HEK293 (cell line): ENCODE measurements at regions not wholly inside any gene's neighbourhood (a gene's known extent, or its start where the extent isn't known, plus 50 kb on each side); places are given as distances from the start of the nearest gene placed in this dataset.
A peak's percentile ranks its signal among the peaks of the same experiment; 100 is the strongest.

Source experiments
- CTCF ChIA-PET: fragments of 350-600 bp; formaldehyde crosslinking; extraction: SDS; loops from one replicate; lab custom pipeline; 2021; ENCODE audit warnings: antibody characterized with exemption; lab: Yijun Ruan, JAX
- POLR2A ChIA-PET: fragments of 300-600 bp; formaldehyde crosslinking; extraction: SDS; loops from one replicate; lab custom pipeline; 2020; ENCODE audit warnings: antibody characterized with exemption, inconsistent platforms; lab: Yijun Ruan, JAX
- H3K27ac ChIP-seq: fragments of 200-500 bp; sonication (Bioruptor generic); 2 replicates; pipeline ENCODE4 v1.5.1; 2014; ENCODE audit warnings: low read depth, low read length, control low read depth, inconsistent platforms; ENCODE audit errors: extremely low read depth
- H3K36me3 ChIP-seq, 2 experiments: fragments of 200-500 bp in 1 of 2; sonication (Bioruptor generic) in 1 of 2; 1 replicate in 1 of 2; 2 replicates in 1 of 2; pipeline ENCODE4 v1.5.1; 2014 to 2017; ENCODE audit warnings: inconsistent platforms in 2 of 2, low read length in 2 of 2; ENCODE audit not compliant: control insufficient read depth in 2 of 2, insufficient read depth in 1 of 2
- H3K4me1 ChIP-seq: fragments of 200-500 bp; sonication (Bioruptor generic); 2 replicates; pipeline ENCODE4 v1.5.1; 2014; ENCODE audit warnings: mild to moderate bottlenecking, low read length, inconsistent platforms; ENCODE audit not compliant: control insufficient read depth, insufficient read depth
- H3K4me3 ChIP-seq: 2 replicates; pipeline ENCODE4 v1.5.1; 2011; ENCODE audit warnings: low read depth, mild to moderate bottlenecking, control low read depth, low read length, moderate library complexity
- H3K9me3 ChIP-seq: fragments of 200-500 bp; sonication (Bioruptor generic); 2 replicates; pipeline ENCODE4 v1.5.1; 2014; ENCODE audit warnings: low read depth, low read length, inconsistent platforms; ENCODE audit not compliant: control insufficient read depth, insufficient read depth
- AEBP2 ChIP-seq: fragments of 450-650 bp; formaldehyde crosslinking; IDR thresholded peaks from 2 replicates; pipeline ENCODE4 v1.5.1; 2016; ENCODE audit warnings: missing biosample characterization, missing genetic modification characterization, borderline replicate concordance
- ATF2 ChIP-seq: fragments of 450-650 bp; formaldehyde crosslinking; IDR thresholded peaks from 2 replicates; pipeline ENCODE4 v1.5.1; 2016; ENCODE audit warnings: missing biosample characterization, missing genetic modification characterization, low read depth
- BCL11B ChIP-seq: fragments of 450-650 bp; formaldehyde crosslinking; IDR thresholded peaks from 2 replicates; pipeline ENCODE4 v1.5.1; 2016; ENCODE audit warnings: low read depth, missing biosample characterization, missing genetic modification characterization
- FEZF1 ChIP-seq: fragments of 450-650 bp; formaldehyde crosslinking; IDR thresholded peaks from 2 replicates; pipeline ENCODE4 v1.5.1; 2016; ENCODE audit warnings: missing biosample characterization, missing genetic modification characterization
- GLIS2 ChIP-seq: fragments of 450-650 bp; formaldehyde crosslinking; IDR thresholded peaks from 2 replicates; pipeline ENCODE4 v1.5.1; 2016; ENCODE audit warnings: missing biosample characterization, missing genetic modification characterization
- HIC1 ChIP-seq: fragments of 450-650 bp; formaldehyde crosslinking; IDR thresholded peaks from 2 replicates; pipeline ENCODE4 v1.5.1; 2016; ENCODE audit warnings: missing biosample characterization, missing genetic modification characterization
- SETDB1 ChIP-seq: IDR thresholded peaks from one replicate; pipeline ENCODE4 v1.6.1; 2017; ENCODE audit warnings: mild to moderate bottlenecking, low read length, moderate library complexity, mixed read lengths; ENCODE audit not compliant: insufficient read length
- SP7 ChIP-seq: fragments of 450-650 bp; formaldehyde crosslinking; IDR thresholded peaks from 2 replicates; pipeline ENCODE4 v1.5.1; 2016; ENCODE audit warnings: missing biosample characterization, missing genetic modification characterization
- ZBTB17 ChIP-seq: fragments of 450-650 bp; formaldehyde crosslinking; IDR thresholded peaks from 2 replicates; pipeline ENCODE4 v1.5.1; 2016; ENCODE audit warnings: missing biosample characterization, missing genetic modification characterization
- ZFP3 ChIP-seq: fragments of 450-650 bp; formaldehyde crosslinking; IDR thresholded peaks from 2 replicates; pipeline ENCODE4 v1.5.1; 2016; ENCODE audit warnings: low read depth, missing biosample characterization, missing genetic modification characterization
- ZFP69B ChIP-seq: fragments of 450-650 bp; formaldehyde crosslinking; IDR thresholded peaks from 2 replicates; pipeline ENCODE4 v1.5.1; 2016; ENCODE audit warnings: missing biosample characterization, missing genetic modification characterization
- ZNF132 ChIP-seq: fragments of 450-650 bp; formaldehyde crosslinking; IDR thresholded peaks from 2 replicates; pipeline ENCODE4 v1.5.1; 2017; ENCODE audit warnings: missing biosample characterization, missing genetic modification characterization, borderline replicate concordance
- ZNF202 ChIP-seq: fragments of 450-650 bp; formaldehyde crosslinking; IDR thresholded peaks from 2 replicates; pipeline ENCODE4 v1.5.1; 2016; ENCODE audit warnings: missing biosample characterization, missing genetic modification characterization, borderline replicate concordance
- ZNF324 ChIP-seq: fragments of 450-650 bp; formaldehyde crosslinking; IDR thresholded peaks from 2 replicates; pipeline ENCODE4 v1.5.1; 2016; ENCODE audit warnings: missing biosample characterization, missing genetic modification characterization
- ZNF394 ChIP-seq: fragments of 450-650 bp; formaldehyde crosslinking; IDR thresholded peaks from 2 replicates; pipeline ENCODE4 v1.5.1; 2016; ENCODE audit warnings: missing biosample characterization, missing genetic modification characterization, mild to moderate bottlenecking, moderate library complexity, borderline replicate concordance
- ZNF404 ChIP-seq: fragments of 450-650 bp; formaldehyde crosslinking; IDR thresholded peaks from 2 replicates; pipeline ENCODE4 v1.5.1; 2017; ENCODE audit warnings: missing biosample characterization, missing genetic modification characterization
- ZNF48 ChIP-seq: fragments of 450-650 bp; formaldehyde crosslinking; IDR thresholded peaks from 2 replicates; pipeline ENCODE4 v1.5.1; 2016; ENCODE audit warnings: missing biosample characterization, missing genetic modification characterization
- ZNF521 ChIP-seq: fragments of 450-650 bp; formaldehyde crosslinking; IDR thresholded peaks from 2 replicates; pipeline ENCODE4 v1.5.1; 2017; ENCODE audit warnings: missing biosample characterization, mild to moderate bottlenecking, missing genetic modification characterization
- ZNF549 ChIP-seq: fragments of 450-650 bp; IDR thresholded peaks from 2 replicates; pipeline ENCODE4 v1.5.1; 2018; ENCODE audit warnings: missing biosample characterization, missing genetic modification characterization, mild to moderate bottlenecking, inconsistent platforms, moderate library complexity
- ZNF624 ChIP-seq: fragments of 450-650 bp; formaldehyde crosslinking; IDR thresholded peaks from 2 replicates; pipeline ENCODE4 v1.5.1; 2017; ENCODE audit warnings: missing biosample characterization, missing genetic modification characterization
- ZNF670 ChIP-seq: fragments of 450-650 bp; formaldehyde crosslinking; IDR thresholded peaks from 2 replicates; pipeline ENCODE4 v1.5.1; 2016; ENCODE audit warnings: missing biosample characterization, missing genetic modification characterization, low read depth
- ZNF768 ChIP-seq: fragments of 450-650 bp; formaldehyde crosslinking; IDR thresholded peaks from 2 replicates; pipeline ENCODE4 v1.5.1; 2018; ENCODE audit warnings: missing biosample characterization, mild to moderate bottlenecking, missing genetic modification characterization

- Histone ChIP-seq H3K36me3 (no peaks in the 10 kb centered on the region), H3K27ac (no peak overlapping the region), H3K9me3 (no peaks in the 10 kb centered on the region), H3K4me3 (no peak overlapping the region), H3K4me1 (no peaks in the 10 kb centered on the region)
- no peak for TF ChIP-seq ZNF394
- TF ChIP-seq ZBTB17 (tag by site-specific recombination), result no peak
- POLR2A ChIA-PET, result no interaction called here
- CTCF ChIA-PET, result interaction anchor here (0.6 kb wide), 1 partner anchor 501 kb away, joined by 3 read pairs; no protein-coding TSS in a partner anchor
Observed at GRCh38 chr4:82216219-82216618, 157.6 kb downstream of the HNRNPD start.

GRCh38 chr4:82215800-82216199 lies 158.0 kb downstream of the HNRNPD start:
- H3K4me1 ChIP-seq, result no peaks in the 10 kb centered on the region
- no peaks in the 10 kb centered on the region for H3K9me3 ChIP-seq
- CTCF ChIA-PET, result no interaction called here
- no peaks in the 10 kb centered on the region for H3K36me3 ChIP-seq
- TF ChIP-seq GLIS2 (no peak), ATF2 (peak; percentile 54; the same call in 1 of the 2 replicates), ZNF404 (tag by site-specific recombination) (no peak), AEBP2 (tag by site-specific recombination) (no peak), ZNF624 (tag by site-specific recombination) (no peak), ZNF768 (tag by site-specific recombination) (no peak), HIC1 (tag by site-specific recombination) (no peak)
- TF ChIP-seq, all 188 proteins: peak for 1
- POLR2A ChIA-PET, result no interaction called here
- H3K27ac ChIP-seq, result no peak overlapping the region
- no peak overlapping the region for H3K4me3 ChIP-seq

- ChIA-PET CTCF (no interaction called here), POLR2A (no interaction called here)
- no peaks in the 10 kb centered on the region for H3K9me3 ChIP-seq
- no peak overlapping the region for H3K4me3 ChIP-seq
- H3K4me1 ChIP-seq, result no peaks in the 10 kb centered on the region
- TF ChIP-seq ZFP3 (tag by site-specific recombination) (no peak), SETDB1 (no peak)
- H3K36me3 ChIP-seq, result no peaks in the 10 kb centered on the region
- H3K27ac ChIP-seq, result no peak overlapping the region
Observed at GRCh38 chr4:82215039-82215438, 158.8 kb downstream of the HNRNPD start.

GRCh38 chr4:82213485-82214417 lies 160.0 kb downstream of the HNRNPD start:
- Histone ChIP-seq H3K9me3 (no peaks in the 10 kb centered on the region), H3K27ac (no peak overlapping the region), H3K36me3 (no peaks in the 10 kb centered on the region), H3K4me3 (no peak overlapping the region), H3K4me1 (no peaks in the 10 kb centered on the region)
- ChIA-PET POLR2A (no interaction called here), CTCF (interaction anchor here (1.1 kb wide), 1 partner anchor 55 kb away, joined by 4 read pairs; no protein-coding TSS in a partner anchor)
- TF ChIP-seq ZNF549 (tag by site-specific recombination), result no peak
- TF ChIP-seq ZNF48 (tag by site-specific recombination), result no peak
- no peak for TF ChIP-seq ZNF404 (tag by site-specific recombination)
- TF ChIP-seq ZNF202 (tag by site-specific recombination), result no peak
- no peak for TF ChIP-seq ZNF670
- TF ChIP-seq ZFP69B (tag by site-specific recombination), result no peak
- TF ChIP-seq ZNF521 (tag by site-specific recombination), result no peak
- TF ChIP-seq BCL11B (tag by site-specific recombination), result 0 out of 2 replicates have a peak, but pooled peaks have one; percentile 27
- 0 out of 2 replicates have a peak, but pooled peaks have one; percentile 18 for TF ChIP-seq SP7
- no peak for TF ChIP-seq ZNF324 (tag by site-specific recombination)
- TF ChIP-seq FEZF1 (tag by site-specific recombination), result peak; percentile 59
- TF ChIP-seq ZNF132, result no peak
